WTC11 (cell line): ENCODE measurements at regions not wholly inside any gene's neighbourhood (a gene's known extent, or its start where the extent isn't known, plus 50 kb on each side); places are given as distances from the start of the nearest gene placed in this dataset.

Source experiments
- ATAC-seq: fragments of 200-7000 bp; cut with Tn5 transposase; 2 replicates; pipeline ENCODE4 v1.10.0; 2021; ENCODE audit warnings: mild to moderate bottlenecking, moderate library complexity
- CTCF ChIA-PET: fragments of 300-600 bp; sonication (Branson Sonifier 250); formaldehyde crosslinking; loops from one replicate; lab custom pipeline; 2021; ENCODE audit warnings: antibody characterized with exemption; lab: Charles Lee
- POLR2A ChIA-PET: fragments of 350-600 bp; sonication (Branson Sonifier 250); formaldehyde crosslinking; loops from one replicate; lab custom pipeline; 2021; ENCODE audit warnings: antibody characterized with exemption; lab: Charles Lee
- DNase-seq: peaks from one replicate; pipeline ENCODE4 v3.0.0; 2021; ENCODE audit warnings: low spot score
- H3K27ac Mint-ChIP-seq: 2 replicates; pipeline ENCODE4 v1.8.0; 2021; ENCODE audit warnings: mixed read lengths
- H3K27me3 Mint-ChIP-seq: 2 replicates; pipeline ENCODE4 v1.8.0; 2021; ENCODE audit warnings: low read depth, mild to moderate bottlenecking, moderate library complexity, mixed read lengths
- H3K36me3 Mint-ChIP-seq: 2 replicates; pipeline ENCODE4 v1.8.0; 2021; ENCODE audit warnings: mixed read lengths
- H3K4me1 Mint-ChIP-seq: 2 replicates; pipeline ENCODE4 v1.8.0; 2022; ENCODE audit warnings: mixed read lengths
- H3K4me3 Mint-ChIP-seq: 2 replicates; pipeline ENCODE4 v1.8.0; 2021; ENCODE audit warnings: mild to moderate bottlenecking, moderate library complexity, mixed read lengths
- H3K9me3 Mint-ChIP-seq: 2 replicates; pipeline ENCODE4 v1.8.0; 2021; ENCODE audit warnings: mixed read lengths
- ATF1 ChIP-seq: sonication (generic); formaldehyde crosslinking; IDR thresholded peaks from 2 replicates; pipeline ENCODE4 v1.8.1; 2023; ENCODE audit warnings: mild to moderate bottlenecking, moderate library complexity, missing genetic modification reagents
- CBFB ChIP-seq: sonication (generic); formaldehyde crosslinking; IDR thresholded peaks from 2 replicates; pipeline ENCODE4 v1.8.1; 2022; ENCODE audit warnings: mild to moderate bottlenecking, low read depth, missing genetic modification reagents
- ETV6 ChIP-seq: sonication (generic); formaldehyde crosslinking; IDR thresholded peaks from 2 replicates; pipeline ENCODE4 v1.8.1; 2022; ENCODE audit warnings: mild to moderate bottlenecking, missing genetic modification reagents
- FOXK1 ChIP-seq: sonication (generic); formaldehyde crosslinking; IDR thresholded peaks from 2 replicates; pipeline ENCODE4 v1.8.0; 2022; ENCODE audit warnings: mild to moderate bottlenecking, moderate library complexity, missing genetic modification reagents
- FOXP1 ChIP-seq: sonication (generic); formaldehyde crosslinking; IDR thresholded peaks from 2 replicates; pipeline ENCODE4 v1.8.0; 2022; ENCODE audit warnings: missing genetic modification reagents, mild to moderate bottlenecking, moderate library complexity, borderline replicate concordance
- HMGA2 ChIP-seq: fragments of 250-450 bp; sonication (Bioruptor Pico); IDR thresholded peaks from 2 replicates; pipeline ENCODE4 v1.4.0; 2021; ENCODE audit warnings: mild to moderate bottlenecking, moderate library complexity
- IRF2 ChIP-seq: sonication (generic); formaldehyde crosslinking; IDR thresholded peaks from 2 replicates; pipeline ENCODE4 v1.8.0; 2022; ENCODE audit warnings: low read depth, missing genetic modification reagents, borderline replicate concordance
- MXD4 ChIP-seq: fragments of 250-450 bp; sonication (Bioruptor Pico); IDR thresholded peaks from 2 replicates; pipeline ENCODE4 v1.8.0; 2021; ENCODE audit warnings: mild to moderate bottlenecking, moderate library complexity, borderline replicate concordance
- RORB ChIP-seq: fragments of 250-450 bp; sonication (Bioruptor Pico); IDR thresholded peaks from 2 replicates; pipeline ENCODE4 v1.9.0; 2021; ENCODE audit warnings: mild to moderate bottlenecking
- ZNF121 ChIP-seq: sonication (generic); formaldehyde crosslinking; IDR thresholded peaks from 2 replicates; pipeline ENCODE4 v1.8.0; 2023; ENCODE audit warnings: missing genetic modification reagents
- ZNF232 ChIP-seq: sonication (generic); formaldehyde crosslinking; IDR thresholded peaks from 2 replicates; pipeline ENCODE4 v1.8.0; 2022; ENCODE audit warnings: mild to moderate bottlenecking, missing genetic modification reagents
- ZNF317 ChIP-seq: sonication (generic); formaldehyde crosslinking; IDR thresholded peaks from 2 replicates; pipeline ENCODE4 v1.8.1; 2023; ENCODE audit warnings: low read depth, mild to moderate bottlenecking, moderate library complexity, missing genetic modification reagents, borderline replicate concordance
- ZNF423 ChIP-seq: fragments of 250-450 bp; sonication (Bioruptor Pico); IDR thresholded peaks from 2 replicates; pipeline ENCODE4 v2.1.2; 2022; ENCODE audit warnings: mild to moderate bottlenecking, moderate library complexity
- ZNF671 ChIP-seq: fragments of 250-450 bp; sonication (Bioruptor Pico); IDR thresholded peaks from 2 replicates; pipeline ENCODE4 v1.8.0; 2021; ENCODE audit warnings: mild to moderate bottlenecking
- TF ChIP-seq, protein P1 (sequence below): sonication (generic); formaldehyde crosslinking; IDR thresholded peaks from 2 replicates; pipeline ENCODE4 v1.8.0; 2022; ENCODE audit warnings: mild to moderate bottlenecking, missing genetic modification reagents
- TF ChIP-seq, protein P2 (sequence below): fragments of 250-450 bp; sonication (Bioruptor Pico); IDR thresholded peaks from 2 replicates; pipeline ENCODE4 v2.1.2; 2022; ENCODE audit warnings: mild to moderate bottlenecking, moderate library complexity
- TF ChIP-seq, protein P3 (sequence below): sonication (generic); formaldehyde crosslinking; IDR thresholded peaks from 2 replicates; pipeline ENCODE4 v1.8.1; 2023; ENCODE audit warnings: mild to moderate bottlenecking, missing genetic modification reagents
- TF ChIP-seq, protein P4 (sequence below): sonication (generic); formaldehyde crosslinking; IDR thresholded peaks from 2 replicates; pipeline ENCODE4 v1.8.0; 2022; ENCODE audit warnings: mild to moderate bottlenecking, missing genetic modification reagents
- TF ChIP-seq, protein P5 (sequence below): sonication (generic); formaldehyde crosslinking; IDR thresholded peaks from 2 replicates; pipeline ENCODE4 v1.8.1; 2023; ENCODE audit warnings: mild to moderate bottlenecking, missing genetic modification reagents, moderate library complexity

DNA sequence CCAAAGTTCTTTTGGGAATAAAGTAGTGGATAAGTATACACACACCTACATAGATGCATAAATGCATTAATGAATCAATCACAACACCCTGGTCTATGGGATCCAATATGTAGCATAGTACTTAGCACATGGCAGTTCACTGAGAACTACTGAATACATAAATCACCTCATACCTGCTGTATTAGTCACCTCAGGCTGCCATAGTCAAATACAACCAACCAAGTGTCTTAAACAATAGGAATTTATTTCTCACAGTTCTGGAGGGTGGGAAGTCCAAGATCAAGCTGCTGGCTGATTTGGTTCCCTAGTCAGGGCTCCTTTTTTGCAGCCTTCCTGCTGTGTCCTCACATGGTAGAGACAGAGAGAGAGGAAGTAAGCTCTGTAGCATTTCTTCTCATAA, 228.2 kb downstream of the NHLRC3 start:
- ATAC-seq: no peak
- peaks cover 6% of the 10 kb centered on the region; the same call in 1 of the 2 replicates for H3K36me3 Mint-ChIP-seq
- CTCF ChIA-PET: no interaction called here
- TF ChIP-seq CBFB (CRISPR knock-in tag) (no peak), IRF2 (CRISPR knock-in tag) (no peak), ZNF671 (CRISPR knock-in tag) (no peak), ZNF423 (CRISPR knock-in tag) (no peak), ZNF121 (no peak), FOXK1 (CRISPR knock-in tag) (no peak), MXD4 (no peak), HMGA2 (CRISPR knock-in tag) (no peak), ZNF317 (CRISPR knock-in tag) (no peak), FOXP1 (CRISPR knock-in tag) (no peak), ATF1 (CRISPR knock-in tag) (no peak), ETV6 (CRISPR knock-in tag) (no peak), RORB (no peak), ZNF232 (CRISPR knock-in tag) (no peak)
- TF ChIP-seq, protein P1, sequence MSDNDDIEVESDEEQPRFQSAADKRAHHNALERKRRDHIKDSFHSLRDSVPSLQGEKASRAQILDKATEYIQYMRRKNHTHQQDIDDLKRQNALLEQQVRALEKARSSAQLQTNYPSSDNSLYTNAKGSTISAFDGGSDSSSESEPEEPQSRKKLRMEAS (CRISPR knock-in tag): no peak
- TF ChIP-seq, protein P2, sequence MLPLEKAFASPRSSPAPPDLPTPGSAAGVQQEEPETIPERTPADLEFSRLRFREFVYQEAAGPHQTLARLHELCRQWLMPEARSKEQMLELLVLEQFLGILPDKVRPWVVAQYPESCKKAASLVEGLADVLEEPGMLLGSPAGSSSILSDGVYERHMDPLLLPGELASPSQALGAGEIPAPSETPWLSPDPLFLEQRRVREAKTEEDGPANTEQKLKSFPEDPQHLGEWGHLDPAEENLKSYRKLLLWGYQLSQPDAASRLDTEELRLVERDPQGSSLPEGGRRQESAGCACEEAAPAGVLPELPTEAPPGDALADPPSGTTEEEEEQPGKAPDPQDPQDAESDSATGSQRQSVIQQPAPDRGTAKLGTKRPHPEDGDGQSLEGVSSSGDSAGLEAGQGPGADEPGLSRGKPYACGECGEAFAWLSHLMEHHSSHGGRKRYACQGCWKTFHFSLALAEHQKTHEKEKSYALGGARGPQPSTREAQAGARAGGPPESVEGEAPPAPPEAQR (CRISPR knock-in tag): no peak
- TF ChIP-seq, protein P3, sequence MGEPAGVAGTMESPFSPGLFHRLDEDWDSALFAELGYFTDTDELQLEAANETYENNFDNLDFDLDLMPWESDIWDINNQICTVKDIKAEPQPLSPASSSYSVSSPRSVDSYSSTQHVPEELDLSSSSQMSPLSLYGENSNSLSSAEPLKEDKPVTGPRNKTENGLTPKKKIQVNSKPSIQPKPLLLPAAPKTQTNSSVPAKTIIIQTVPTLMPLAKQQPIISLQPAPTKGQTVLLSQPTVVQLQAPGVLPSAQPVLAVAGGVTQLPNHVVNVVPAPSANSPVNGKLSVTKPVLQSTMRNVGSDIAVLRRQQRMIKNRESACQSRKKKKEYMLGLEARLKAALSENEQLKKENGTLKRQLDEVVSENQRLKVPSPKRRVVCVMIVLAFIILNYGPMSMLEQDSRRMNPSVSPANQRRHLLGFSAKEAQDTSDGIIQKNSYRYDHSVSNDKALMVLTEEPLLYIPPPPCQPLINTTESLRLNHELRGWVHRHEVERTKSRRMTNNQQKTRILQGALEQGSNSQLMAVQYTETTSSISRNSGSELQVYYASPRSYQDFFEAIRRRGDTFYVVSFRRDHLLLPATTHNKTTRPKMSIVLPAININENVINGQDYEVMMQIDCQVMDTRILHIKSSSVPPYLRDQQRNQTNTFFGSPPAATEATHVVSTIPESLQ: no peak
- H3K27me3 Mint-ChIP-seq: no peaks in the 10 kb centered on the region; the same call in 1 of the 2 replicates
- POLR2A ChIA-PET: no interaction called here
- H3K9me3 Mint-ChIP-seq: peaks cover 13% of the 10 kb centered on the region
- no peak overlapping the region for H3K4me3 Mint-ChIP-seq
- H3K4me1 Mint-ChIP-seq: no peaks in the 10 kb centered on the region
- no peak for DNase-seq
- no peak overlapping the region for H3K27ac Mint-ChIP-seq

DNA sequence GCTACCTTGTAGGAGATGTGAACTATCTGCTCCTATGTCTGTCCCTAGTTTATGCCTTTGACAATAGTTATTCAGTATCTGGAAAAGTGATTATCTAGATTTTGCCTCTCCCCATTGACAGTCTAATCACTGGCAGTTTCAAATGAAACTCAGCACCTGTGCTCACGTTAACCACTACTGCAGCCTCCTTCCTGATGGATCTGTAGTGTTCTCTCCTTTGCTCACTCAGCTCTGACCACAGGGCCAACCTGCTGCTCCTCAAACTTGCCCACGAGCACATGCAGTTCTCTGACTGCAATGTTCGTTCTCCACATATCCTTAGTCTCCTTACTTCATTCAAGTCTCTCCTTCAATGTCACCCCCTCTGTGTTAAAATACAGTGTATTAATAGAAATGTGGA, 230.1 kb downstream of the NHLRC3 start:
- no peaks in the 10 kb centered on the region for H3K4me1 Mint-ChIP-seq
- no peak for DNase-seq
- CTCF ChIA-PET: no interaction called here

More for the DNA sequence above, 230.1 kb downstream of the NHLRC3 start:
- H3K27ac Mint-ChIP-seq: no peak overlapping the region
- H3K9me3 Mint-ChIP-seq: peaks cover 13% of the 10 kb centered on the region
- POLR2A ChIA-PET: no interaction called here
- TF ChIP-seq, protein P4, sequence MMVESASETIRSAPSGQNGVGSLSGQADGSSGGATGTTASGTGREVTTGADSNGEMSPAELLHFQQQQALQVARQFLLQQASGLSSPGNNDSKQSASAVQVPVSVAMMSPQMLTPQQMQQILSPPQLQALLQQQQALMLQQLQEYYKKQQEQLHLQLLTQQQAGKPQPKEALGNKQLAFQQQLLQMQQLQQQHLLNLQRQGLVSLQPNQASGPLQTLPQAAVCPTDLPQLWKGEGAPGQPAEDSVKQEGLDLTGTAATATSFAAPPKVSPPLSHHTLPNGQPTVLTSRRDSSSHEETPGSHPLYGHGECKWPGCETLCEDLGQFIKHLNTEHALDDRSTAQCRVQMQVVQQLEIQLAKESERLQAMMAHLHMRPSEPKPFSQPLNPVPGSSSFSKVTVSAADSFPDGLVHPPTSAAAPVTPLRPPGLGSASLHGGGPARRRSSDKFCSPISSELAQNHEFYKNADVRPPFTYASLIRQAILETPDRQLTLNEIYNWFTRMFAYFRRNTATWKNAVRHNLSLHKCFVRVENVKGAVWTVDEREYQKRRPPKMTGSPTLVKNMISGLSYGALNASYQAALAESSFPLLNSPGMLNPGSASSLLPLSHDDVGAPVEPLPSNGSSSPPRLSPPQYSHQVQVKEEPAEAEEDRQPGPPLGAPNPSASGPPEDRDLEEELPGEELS (CRISPR knock-in tag): no peak
- TF ChIP-seq, protein P5, sequence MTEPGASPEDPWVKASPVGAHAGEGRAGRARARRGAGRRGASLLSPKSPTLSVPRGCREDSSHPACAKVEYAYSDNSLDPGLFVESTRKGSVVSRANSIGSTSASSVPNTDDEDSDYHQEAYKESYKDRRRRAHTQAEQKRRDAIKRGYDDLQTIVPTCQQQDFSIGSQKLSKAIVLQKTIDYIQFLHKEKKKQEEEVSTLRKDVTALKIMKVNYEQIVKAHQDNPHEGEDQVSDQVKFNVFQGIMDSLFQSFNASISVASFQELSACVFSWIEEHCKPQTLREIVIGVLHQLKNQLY (CRISPR knock-in tag): no peak
- no peaks in the 10 kb centered on the region; the same call in 1 of the 2 replicates for H3K27me3 Mint-ChIP-seq
- H3K36me3 Mint-ChIP-seq: peaks cover 6% of the 10 kb centered on the region; the same call in 1 of the 2 replicates
- no peak for ATAC-seq
- no peak overlapping the region for H3K4me3 Mint-ChIP-seq
